B cell (primary cell): ENCODE measurements at regions not wholly inside any gene's neighbourhood (a gene's known extent, or its start where the extent isn't known, plus 50 kb on each side); places are given as distances from the start of the nearest gene placed in this dataset.

ENCODE experiments used
- ATAC-seq: fragments of 200-7000 bp; cut with Tn5 transposase; one replicate; pipeline ENCODE4 v1.10.0; 2021; ENCODE audit warnings: low read depth, mild to moderate bottlenecking, moderate number of reproducible peaks, moderate library complexity
- CTCF ChIA-PET: fragments of 350-600 bp; sonication (Branson Sonifier 250); formaldehyde crosslinking; loops from one replicate; lab custom pipeline; 2021; ENCODE audit warnings: antibody characterized with exemption, inconsistent platforms; lab: Charles Lee
- POLR2A ChIA-PET: fragments of 350-600 bp; sonication (Branson Sonifier 250); formaldehyde crosslinking; loops from one replicate; lab custom pipeline; 2021; ENCODE audit warnings: antibody characterized with exemption; lab: Charles Lee
- DNase-seq: peaks from one replicate; pipeline ENCODE4 v3.0.0; 2013
- H2AFZ ChIP-seq: 2 replicates; pipeline ENCODE4 v1.6.1; 2012; ENCODE audit warnings: mild to moderate bottlenecking, low read depth, low read length; ENCODE audit not compliant: insufficient read depth, poor library complexity, severe bottlenecking
- H3K27ac ChIP-seq, 2 donors: 1 replicate in 1 of 2; 2 replicates in 1 of 2; pipeline ENCODE4 v1.5.1; 2012 to 2013; ENCODE audit warnings: low read length in 2 of 2, mild to moderate bottlenecking in 2 of 2, moderate library complexity in 1 of 2
- H3K27me3 ChIP-seq, 4 experiments: fragments of 200-600 bp in 1 of 4; sonication (generic) in 1 of 4; replicated peaks in 1 of 4; 1 replicate in 2 of 4; 2 replicates in 2 of 4; pipeline versions ENCODE4 v1.6.1 to v1.7.0; 2013 to 2016; ENCODE audit warnings: low read length in 3 of 4, mild to moderate bottlenecking in 2 of 4, mixed read lengths in 1 of 4, moderate library complexity in 1 of 4; ENCODE audit not compliant: insufficient read depth in 4 of 4, control insufficient read depth in 3 of 4; ENCODE audit errors: control extremely low read depth in 1 of 4
- H3K36me3 ChIP-seq, 2 experiments: replicated peaks in 1 of 2; 1 replicate in 1 of 2; 2 replicates in 1 of 2; pipeline versions ENCODE4 v1.6.1 to v1.7.1; 2013; ENCODE audit warnings: low read length in 1 of 2; ENCODE audit not compliant: insufficient read depth in 2 of 2, control insufficient read depth in 1 of 2; ENCODE audit errors: control extremely low read depth in 1 of 2, extremely low read depth in 1 of 2
- H3K4me1 ChIP-seq, 2 donors: fragments of 200-600 bp in 1 of 2; sonication (generic) in 1 of 2; 1 replicate in 1 of 2; 2 replicates in 1 of 2; pipeline versions ENCODE4 v1.5.1 to v1.6.1; 2013 to 2017; ENCODE audit warnings: low read length in 2 of 2; ENCODE audit not compliant: control insufficient read depth in 2 of 2, insufficient read depth in 2 of 2
- H3K4me2 ChIP-seq: replicated peaks from 2 replicates; pipeline ENCODE3; 2012; ENCODE audit warnings: mild to moderate bottlenecking, low read depth, low read length; ENCODE audit not compliant: poor library complexity, severe bottlenecking
- H3K4me3 ChIP-seq, 5 experiments: fragments of 200-600 bp in 1 of 5; sonication (generic) in 1 of 5; 1 replicate in 3 of 5; 2 replicates in 2 of 5; pipeline versions ENCODE4 v1.5.1 to v1.7.0; 2011 to 2016; ENCODE audit warnings: low read length in 4 of 5, mild to moderate bottlenecking in 4 of 5, low read depth in 2 of 5, control low read depth in 1 of 5, moderate library complexity in 1 of 5; ENCODE audit not compliant: insufficient read depth in 1 of 5; ENCODE audit errors: control extremely low read depth in 1 of 5, extremely low read depth in 1 of 5
- H3K79me2 ChIP-seq: fragments of 200-600 bp; sonication (generic); one replicate; pipeline ENCODE4 v1.6.0; 2016; ENCODE audit warnings: low read length; ENCODE audit not compliant: control insufficient read depth, insufficient read depth
- H3K9ac ChIP-seq: fragments of 200-600 bp; sonication (generic); 2 replicates; pipeline ENCODE4 v1.6.1; 2017; ENCODE audit warnings: mild to moderate bottlenecking, low read length, moderate library complexity
- H3K9me3 ChIP-seq, 3 donors: one replicate each; pipeline versions ENCODE4 v1.6.1 to v1.7.1; 2013; ENCODE audit warnings: low read length in 2 of 3; ENCODE audit not compliant: control insufficient read depth in 2 of 3, insufficient read depth in 1 of 3; ENCODE audit errors: control extremely low read depth in 1 of 3
- H4K20me1 ChIP-seq: 2 replicates; pipeline ENCODE4 v1.6.0; 2012; ENCODE audit warnings: mild to moderate bottlenecking, low read length; ENCODE audit not compliant: insufficient read depth, control insufficient read depth, poor library complexity, severe bottlenecking
- H3K27ac Mint-ChIP-seq: one replicate; pipeline ENCODE4 v1.8.0; 2021; ENCODE audit warnings: mixed read lengths
- H3K27me3 Mint-ChIP-seq: one replicate; pipeline ENCODE4 v1.8.0; 2021; ENCODE audit warnings: mixed read lengths
- H3K4me1 Mint-ChIP-seq: one replicate; pipeline ENCODE4 v1.8.0; 2021; ENCODE audit warnings: mixed read lengths
- H3K4me3 Mint-ChIP-seq: one replicate; pipeline ENCODE4 v1.8.0; 2021; ENCODE audit warnings: mixed read lengths
- H3K9me3 Mint-ChIP-seq: one replicate; pipeline ENCODE4 v1.8.0; 2022; ENCODE audit warnings: mixed read lengths; ENCODE audit not compliant: insufficient read depth
- CTCF ChIP-seq: fragments of 200-600 bp; IDR thresholded peaks from one replicate; pipeline ENCODE4 v1.8.0; 2022; ENCODE audit warnings: antibody characterized with exemption, mild to moderate bottlenecking
- EZH2 ChIP-seq: IDR thresholded peaks from 2 replicates; pipeline ENCODE4 v1.6.1; 2012; ENCODE audit warnings: borderline replicate concordance, low read depth, mild to moderate bottlenecking, moderate library complexity, low read length; ENCODE audit not compliant: insufficient read depth, poor library complexity, severe bottlenecking
- WGBS: methylation state at CpG from one replicate; pipeline ENCODE4 v1.1.5; 2013; ENCODE audit warnings: missing lambda C conversion rate; ENCODE audit not compliant: insufficient coverage; 5-methylcytosine and 5-hydroxymethylcytosine counted together
- intact Hi-C: fragments of 100-400 bp; cut with micrococcal nuclease; formaldehyde crosslinking; loops from one replicate; pipeline ENCODE4 v1.10.0; 2022

GRCh38 chr2:79250656-79251055 is 91.1 kb upstream of the REG3A start:
- H3K4me1 Mint-ChIP-seq: no peaks in the 10 kb centered on the region
- H3K27me3 ChIP-seq: no peaks in the 10 kb centered on the region
- no peaks in the 10 kb centered on the region for H4K20me1 ChIP-seq
- DNase-seq (no peak), ATAC-seq (no peak)
- TF ChIP-seq EZH2: no peak
- no peak for TF ChIP-seq CTCF
- intact Hi-C loops: no loop called here
- H3K36me3 ChIP-seq: no peaks in the 10 kb centered on the region
- no peak overlapping the region for H3K4me2 ChIP-seq
- H3K9me3 ChIP-seq: no peaks in the 10 kb centered on the region
- no peak overlapping the region for H2AFZ ChIP-seq
- POLR2A ChIA-PET: no interaction called here
- no peaks in the 10 kb centered on the region for H3K9me3 Mint-ChIP-seq
- H3K27ac Mint-ChIP-seq: no peak overlapping the region
- H3K4me1 ChIP-seq: no peaks in the 10 kb centered on the region
- WGBS: no CpG with 5 or more reads among the region's 5 CpGs
- H3K27ac ChIP-seq: no peak overlapping the region
- no peaks in the 10 kb centered on the region for H3K27me3 Mint-ChIP-seq
- no peaks in the 10 kb centered on the region for H3K79me2 ChIP-seq
- no peak overlapping the region for H3K4me3 Mint-ChIP-seq
- no peak overlapping the region for H3K4me3 ChIP-seq
- CTCF ChIA-PET: no interaction called here
- no peak overlapping the region for H3K9ac ChIP-seq

- CTCF ChIA-PET: no interaction called here
- intact Hi-C loops: no loop called here
- H3K9ac ChIP-seq: no peak overlapping the region
- DNase-seq: no peak
- Mint-ChIP-seq H3K9me3 (no peaks in the 10 kb centered on the region), H3K4me3 (no peak overlapping the region), H3K27ac (no peak overlapping the region), H3K4me1 (no peaks in the 10 kb centered on the region), H3K27me3 (no peaks in the 10 kb centered on the region)
- TF ChIP-seq CTCF (no peak), EZH2 (no peak)
- H3K9me3 ChIP-seq: no peaks in the 10 kb centered on the region
- no peak overlapping the region for H3K4me2 ChIP-seq
- no peak overlapping the region for H2AFZ ChIP-seq
- no peak overlapping the region for H3K4me3 ChIP-seq
- H3K4me1 ChIP-seq: no peaks in the 10 kb centered on the region
- 88% methylated on average over 1 of the region's 1 CpG for WGBS
- H4K20me1 ChIP-seq: no peaks in the 10 kb centered on the region
- no peaks in the 10 kb centered on the region for H3K79me2 ChIP-seq
- ATAC-seq: no peak
- H3K27me3 ChIP-seq: no peaks in the 10 kb centered on the region
- no peaks in the 10 kb centered on the region for H3K36me3 ChIP-seq
- no peak overlapping the region for H3K27ac ChIP-seq
- POLR2A ChIA-PET: no interaction called here
These were observed 89.2 kb upstream of the REG3A start for GRCh38 chr2:79248776-79249175.
